ENCODE measurements at regions not wholly inside any gene's neighbourhood (a gene's known extent, or its start where the extent isn't known, plus 50 kb on each side); places are given as distances from the start of the nearest gene placed in this dataset.

- TF ChIP-seq CTCF (IDR thresholded peaks at IDR 0.05) (no peak), EP300 (IDR thresholded peaks at IDR 0.05) (no peak)
Measured at GRCh38 chr9:21608200-21608599, 126.1 kb upstream of the IFNE start.

Data from gastroesophageal sphincter (tissue), 3 donors.